ENCODE measurements at regions not wholly inside any gene's neighbourhood (a gene's known extent, or its start where the extent isn't known, plus 50 kb on each side); places are given as distances from the start of the nearest gene placed in this dataset.

- no peaks in the 10 kb centered on the region for H3K27me3 ChIP-seq (ENCODE audit: control insufficient read depth, insufficient read depth, low read length)
- no peak for TF ChIP-seq CTCF (IDR thresholded peaks at IDR 0.05; ENCODE audit: insufficient read depth, low read depth, low read length)
- ChIA-PET CTCF (no interaction called here), POLR2A (no interaction called here)
- DNase-seq (ENCODE audit: low read depth) = no peak
- H3K36me3 ChIP-seq (ENCODE audit: control insufficient read depth, insufficient read depth, low read length) = no peaks in the 10 kb centered on the region
- H3K4me3 ChIP-seq (ENCODE audit: low read depth, low read length) = no peak overlapping the region
These were observed 127.7 kb upstream of the DSEL start for GRCh38 chr18:67644226-67644625.

DNA sequence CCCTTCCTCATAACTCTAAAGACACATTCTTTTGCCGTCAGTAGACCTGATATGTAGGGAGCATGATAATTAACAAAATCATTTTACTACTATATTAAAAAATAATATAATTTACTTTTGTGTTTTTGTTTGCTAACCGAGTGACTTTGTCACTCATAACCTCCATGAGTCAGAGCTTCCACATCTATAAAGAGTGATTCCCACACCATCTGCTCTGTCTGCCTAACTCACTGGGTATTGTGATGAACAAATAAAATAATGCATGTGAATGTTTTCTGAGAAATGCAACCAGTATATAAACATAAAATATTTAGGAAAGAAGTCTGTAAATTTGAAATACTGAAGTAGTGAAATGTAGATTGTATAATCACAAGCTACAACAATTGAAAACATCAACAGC is 123.4 kb upstream of the DSEL start:
- ChIA-PET POLR2A (no interaction called here), CTCF (interaction anchor here (1.1 kb wide), 1 partner anchor 16 kb away, joined by 3 read pairs; no protein-coding TSS in a partner anchor)
- no peaks in the 10 kb centered on the region for H3K27me3 ChIP-seq (ENCODE audit: control insufficient read depth, insufficient read depth, low read length)
- no peaks in the 10 kb centered on the region for H3K36me3 ChIP-seq (ENCODE audit: control insufficient read depth, insufficient read depth, low read length)
- no peak for DNase-seq (ENCODE audit: low read depth)
- TF ChIP-seq CTCF (IDR thresholded peaks at IDR 0.05; ENCODE audit: insufficient read depth, low read depth, low read length) = no peak
- no peak overlapping the region for H3K4me3 ChIP-seq (ENCODE audit: low read depth, low read length)

DNA sequence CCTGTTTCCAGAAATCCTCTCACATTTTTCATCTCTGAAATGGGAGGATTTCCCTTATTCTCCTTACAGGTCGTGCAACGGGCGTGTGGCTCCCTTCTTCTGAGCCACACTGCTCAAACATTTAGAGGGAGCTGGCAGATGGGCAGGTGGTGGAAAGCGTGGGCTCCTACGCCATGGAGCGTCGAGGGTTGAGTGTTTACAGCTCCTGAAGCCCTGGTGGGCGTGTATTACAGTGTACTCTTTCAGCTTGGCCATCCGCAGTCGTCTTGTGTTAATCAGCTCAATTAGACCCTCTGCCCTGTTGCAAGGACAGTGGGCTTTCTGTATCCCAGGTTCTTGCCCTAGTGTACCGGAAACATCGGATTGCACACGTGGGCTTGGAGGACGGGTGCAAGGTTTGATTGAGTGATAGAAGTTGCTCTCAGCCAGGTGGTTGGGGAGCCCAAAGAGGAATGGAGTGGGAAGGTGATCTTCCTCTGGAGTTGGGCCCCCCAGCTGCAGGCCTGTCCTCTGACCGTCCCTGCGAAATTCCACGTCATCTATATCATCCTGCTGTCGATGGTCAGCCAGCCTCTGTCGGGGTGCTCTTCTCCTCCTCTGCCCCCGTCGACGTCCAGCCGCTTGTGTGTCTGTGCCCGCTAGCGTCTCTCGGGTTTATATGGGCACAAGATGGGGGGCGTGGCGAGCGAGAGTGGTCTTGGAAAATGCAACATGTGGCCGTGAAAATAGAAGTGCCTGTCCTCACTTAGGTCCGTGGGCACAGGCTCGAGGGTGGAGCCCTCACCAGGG is 120.3 kb upstream of the DSEL start:
- ChIA-PET POLR2A (no interaction called here), CTCF (no interaction called here)
- no peak for DNase-seq (ENCODE audit: low read depth)

GRCh38 chr18:67634631-67635338 is 118.3 kb upstream of the DSEL start:
- H3K4me3 ChIP-seq (ENCODE audit: low read depth, low read length) = no peak overlapping the region
- no peak for DNase-seq (ENCODE audit: low read depth)
- POLR2A ChIA-PET = no interaction called here
- CTCF ChIA-PET = no interaction called here
- H3K27me3 ChIP-seq (ENCODE audit: control insufficient read depth, insufficient read depth, low read length) = no peaks in the 10 kb centered on the region
- no peaks in the 10 kb centered on the region for H3K36me3 ChIP-seq (ENCODE audit: control insufficient read depth, insufficient read depth, low read length)
- TF ChIP-seq CTCF (IDR thresholded peaks at IDR 0.05; ENCODE audit: insufficient read depth, low read depth, low read length) = no peak

More for the DNA sequence above, 120.3 kb upstream of the DSEL start:
- no peaks in the 10 kb centered on the region for H3K27me3 ChIP-seq (ENCODE audit: control insufficient read depth, insufficient read depth, low read length)
- H3K4me3 ChIP-seq (ENCODE audit: low read depth, low read length) = no peak overlapping the region
- no peak for TF ChIP-seq CTCF (IDR thresholded peaks at IDR 0.05; ENCODE audit: insufficient read depth, low read depth, low read length)
- no peaks in the 10 kb centered on the region for H3K36me3 ChIP-seq (ENCODE audit: control insufficient read depth, insufficient read depth, low read length)

- no peak for DNase-seq (ENCODE audit: low read depth)
- no peaks in the 10 kb centered on the region for H3K27me3 ChIP-seq (ENCODE audit: control insufficient read depth, insufficient read depth, low read length)
- no peak overlapping the region for H3K4me3 ChIP-seq (ENCODE audit: low read depth, low read length)
- H3K36me3 ChIP-seq (ENCODE audit: control insufficient read depth, insufficient read depth, low read length) = no peaks in the 10 kb centered on the region
- POLR2A ChIA-PET = no interaction called here
- CTCF ChIA-PET = interaction anchor here (1.0 kb wide), 1 partner anchor 9 kb away, joined by 3 read pairs; no protein-coding TSS in a partner anchor
- no peak for TF ChIP-seq CTCF (IDR thresholded peaks at IDR 0.05; ENCODE audit: insufficient read depth, low read depth, low read length)
These were observed 117.4 kb upstream of the DSEL start for GRCh38 chr18:67633939-67634338.
